Mesodermal cell (in vitro differentiated cells): ENCODE measurements at regions not wholly inside any gene's neighbourhood (a gene's known extent, or its start where the extent isn't known, plus 50 kb on each side); places are given as distances from the start of the nearest gene placed in this dataset.

ENCODE experiments used
- H3K27ac ChIP-seq: 2 replicates; pipeline ENCODE4 v1.7.0; 2013; ENCODE audit warnings: mild to moderate bottlenecking, low read depth, low read length, moderate library complexity; ENCODE audit not compliant: severe bottlenecking
- H3K36me3 ChIP-seq: 2 replicates; pipeline ENCODE4 v1.7.1; 2013; ENCODE audit warnings: mild to moderate bottlenecking, low read length, moderate library complexity; ENCODE audit not compliant: control insufficient read depth, insufficient read depth
- H3K4me1 ChIP-seq: one replicate; pipeline ENCODE4 v1.7.1; 2013; ENCODE audit warnings: mild to moderate bottlenecking, low read length; ENCODE audit not compliant: insufficient read depth, control insufficient read depth, poor library complexity, severe bottlenecking
- H3K4me3 ChIP-seq: 2 replicates; pipeline ENCODE4 v1.7.0; 2013; ENCODE audit warnings: low read length, control low read depth, mild to moderate bottlenecking; ENCODE audit not compliant: insufficient read depth, poor library complexity, severe bottlenecking; ENCODE audit errors: extremely low read depth
- H3K9me3 ChIP-seq: 2 replicates; pipeline ENCODE4 v1.7.1; 2013; ENCODE audit warnings: mild to moderate bottlenecking, low read length, moderate library complexity; ENCODE audit not compliant: control insufficient read depth
- WGBS, 2 experiments: methylation state at CpG; one replicate each; pipeline ENCODE4 v1.1.5; 2013; ENCODE audit warnings: missing lambda C conversion rate in 2 of 2; ENCODE audit not compliant: insufficient coverage in 2 of 2; 5-methylcytosine and 5-hydroxymethylcytosine counted together

DNA sequence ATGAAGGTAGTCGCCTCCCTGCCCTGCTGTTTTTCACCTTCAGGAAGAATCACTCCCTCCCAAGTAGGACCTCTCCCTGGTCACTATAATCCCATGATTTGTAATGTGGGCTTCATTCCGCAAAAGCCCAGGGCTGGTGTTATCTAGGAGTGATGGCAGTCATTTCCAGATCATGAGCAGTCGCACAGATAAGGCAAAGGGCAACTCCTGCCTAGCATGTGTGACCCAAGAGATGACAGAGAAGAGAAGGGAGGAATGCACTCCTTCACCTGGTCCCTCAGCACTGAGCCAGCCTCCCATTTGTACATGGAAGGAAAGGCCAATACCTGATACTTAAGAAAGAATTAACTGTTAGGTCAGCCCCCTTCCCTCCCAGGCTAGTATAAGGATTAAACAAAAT lies 102.9 kb downstream of the RPL27A start:
- 83% methylated on average over 1 of the region's 3 CpGs; no CpG with 5 or more reads in 1 of the 2 experiments for WGBS, 2 experiments
- H3K4me3 ChIP-seq: no peak overlapping the region
- H3K27ac ChIP-seq: no peak overlapping the region
- peaks cover 9% of the 10 kb centered on the region for H3K4me1 ChIP-seq
- peaks cover 30% of the 10 kb centered on the region for H3K36me3 ChIP-seq
- H3K9me3 ChIP-seq: no peaks in the 10 kb centered on the region

GRCh38 chr11:8785998-8786397 lies 103.4 kb downstream of the RPL27A start:
- Histone ChIP-seq H3K9me3 (no peaks in the 10 kb centered on the region), H3K4me3 (no peak overlapping the region), H3K36me3 (peaks cover 35% of the 10 kb centered on the region), H3K4me1 (peaks cover 9% of the 10 kb centered on the region), H3K27ac (no peak overlapping the region)
- no CpG with 5 or more reads among the region's 2 CpGs for WGBS, 2 experiments

DNA sequence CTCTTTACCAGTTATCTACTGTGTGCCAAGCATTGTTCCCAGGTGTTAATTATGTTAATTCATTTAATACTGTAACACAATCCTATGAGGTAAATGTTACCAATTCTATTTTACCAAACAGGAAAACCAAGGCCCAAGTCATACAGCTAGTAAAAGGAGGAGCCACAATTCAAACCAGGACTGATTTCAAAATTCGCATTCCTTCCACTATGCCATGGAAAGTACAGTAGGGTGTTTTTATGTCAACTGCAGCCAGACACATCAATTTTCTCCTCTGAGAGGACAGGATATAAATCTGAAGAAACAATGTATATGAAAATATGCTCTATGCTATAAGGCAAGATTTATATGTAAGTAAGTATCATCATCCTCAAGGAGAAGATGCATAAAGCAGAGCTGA lies 104.3 kb downstream of the RPL27A start:
- Histone ChIP-seq H3K9me3 (no peaks in the 10 kb centered on the region), H3K36me3 (peaks cover 32% of the 10 kb centered on the region), H3K27ac (no peak overlapping the region), H3K4me1 (peaks cover 9% of the 10 kb centered on the region), H3K4me3 (no peak overlapping the region)
- no CpG with 5 or more reads among the region's 1 CpG for WGBS, 2 experiments

GRCh38 chr11:8787372-8787771 lies 104.8 kb downstream of the RPL27A start:
- no peaks in the 10 kb centered on the region for H3K9me3 ChIP-seq
- H3K27ac ChIP-seq: no peak overlapping the region
- peaks cover 32% of the 10 kb centered on the region for H3K36me3 ChIP-seq
- H3K4me1 ChIP-seq: peaks cover 9% of the 10 kb centered on the region
- H3K4me3 ChIP-seq: no peak overlapping the region
- 78% methylated on average over 7 of the region's 7 CpGs for WGBS, 2 experiments

- Histone ChIP-seq H3K36me3 (peaks cover 39% of the 10 kb centered on the region), H3K27ac (no peak overlapping the region), H3K9me3 (no peaks in the 10 kb centered on the region), H3K4me3 (no peak overlapping the region), H3K4me1 (peaks cover 9% of the 10 kb centered on the region)
- WGBS, 2 experiments: 91 to 97% methylated on average over 2 of the region's 2 CpGs
Observed at GRCh38 chr11:8788616-8789015, 106.0 kb downstream of the RPL27A start.

- Histone ChIP-seq H3K4me1 (peaks cover 9% of the 10 kb centered on the region), H3K36me3 (peaks cover 46% of the 10 kb centered on the region), H3K27ac (no peak overlapping the region), H3K9me3 (no peaks in the 10 kb centered on the region), H3K4me3 (no peak overlapping the region)
- WGBS, 2 experiments: 65 to 67% methylated on average over 1 of the region's 2 CpGs
Observed at GRCh38 chr11:8789864-8790263, 107.3 kb downstream of the RPL27A start.

DNA sequence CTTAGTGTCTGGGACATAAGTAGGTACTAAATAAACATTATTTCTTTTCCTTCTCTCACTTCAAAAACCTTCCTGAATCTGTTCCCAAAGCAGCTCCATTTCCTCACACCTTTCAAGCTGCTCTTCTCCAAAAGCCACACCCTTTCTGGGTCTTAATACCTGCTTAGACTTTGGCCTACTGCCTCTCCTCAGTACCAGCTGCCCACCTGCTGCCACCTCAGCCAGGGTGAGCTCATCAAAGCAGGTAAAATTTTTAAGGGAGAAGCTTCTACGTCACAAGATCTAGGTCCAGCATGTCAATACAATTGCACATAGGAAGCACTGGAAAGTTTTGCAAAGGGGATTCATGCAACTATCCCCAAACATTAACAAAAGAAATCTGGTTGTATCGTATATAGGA lies 108.4 kb downstream of the RPL27A start:
- Histone ChIP-seq H3K36me3 (peaks cover 46% of the 10 kb centered on the region), H3K4me3 (no peak overlapping the region), H3K4me1 (peaks cover 9% of the 10 kb centered on the region), H3K9me3 (no peaks in the 10 kb centered on the region), H3K27ac (no peak overlapping the region)
- WGBS, 2 experiments: 100% methylated on average over 1 of the region's 2 CpGs; no CpG with 5 or more reads in 1 of the 2 experiments

DNA sequence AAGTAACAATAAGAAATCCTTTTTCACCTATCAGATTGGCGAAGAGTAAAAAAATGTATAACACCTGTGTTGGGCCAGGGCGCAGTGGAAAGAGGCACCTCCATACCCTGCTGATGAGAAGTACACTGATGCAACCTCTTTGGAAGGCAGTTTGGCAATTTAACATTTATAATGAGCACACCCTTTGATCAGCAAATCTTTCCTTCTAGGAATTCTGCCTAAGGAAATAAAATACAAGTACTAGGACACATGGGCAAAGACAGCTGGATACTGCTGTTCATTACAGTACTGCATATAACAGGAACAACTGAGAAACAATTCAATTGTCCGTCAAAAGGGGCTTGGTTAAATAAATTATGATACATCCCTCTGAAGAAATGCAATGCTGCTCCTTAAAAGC lies 110.1 kb downstream of the RPL27A start:
- H3K4me3 ChIP-seq: no peak overlapping the region
- WGBS, 2 experiments: 94 to 100% methylated on average over 2 of the region's 3 CpGs
- H3K27ac ChIP-seq: no peak overlapping the region

DNA sequence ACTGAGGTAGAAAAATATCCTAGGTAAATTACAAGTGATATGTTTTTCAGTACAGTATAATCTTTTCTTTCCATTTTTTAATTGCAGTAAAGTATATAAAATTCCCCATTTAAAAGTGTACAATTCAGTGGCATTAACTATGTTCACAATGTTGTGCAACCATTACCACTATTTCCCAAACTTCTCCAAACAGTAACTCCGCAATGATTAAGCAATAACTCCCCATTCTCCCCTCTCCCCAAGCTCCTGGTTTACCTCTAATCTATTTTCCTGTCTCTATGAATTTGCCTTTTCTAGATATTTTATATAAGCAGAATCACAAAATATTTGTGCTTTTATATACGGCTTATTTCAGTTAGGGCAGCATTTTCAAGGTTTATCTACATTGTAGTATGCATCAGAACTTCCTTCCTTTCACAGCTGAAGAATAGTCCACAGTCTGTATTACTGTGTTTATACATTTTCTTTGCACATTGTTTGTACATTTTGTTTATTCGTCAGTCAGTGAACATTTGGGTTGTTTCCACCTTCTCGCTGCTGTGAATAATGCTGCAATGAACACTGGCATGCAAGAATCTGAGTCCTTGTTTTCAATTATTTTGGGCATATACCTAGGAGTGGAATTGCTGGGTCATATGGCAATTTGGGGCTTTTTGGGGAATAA lies 110.7 kb downstream of the RPL27A start:
- Histone ChIP-seq H3K27ac (no peak overlapping the region), H3K4me3 (no peak overlapping the region), H3K9me3 (no peaks in the 10 kb centered on the region), H3K36me3 (peaks cover 53% of the 10 kb centered on the region), H3K4me1 (peaks cover 4% of the 10 kb centered on the region)
- WGBS, 2 experiments: 93 to 95% methylated on average over 2 to 3 of the region's 4 CpGs

More for the DNA sequence above, 110.1 kb downstream of the RPL27A start:
- Histone ChIP-seq H3K36me3 (peaks cover 48% of the 10 kb centered on the region), H3K4me1 (peaks cover 4% of the 10 kb centered on the region), H3K9me3 (no peaks in the 10 kb centered on the region)

- Histone ChIP-seq H3K27ac (no peak overlapping the region), H3K9me3 (no peaks in the 10 kb centered on the region), H3K36me3 (peaks cover 59% of the 10 kb centered on the region), H3K4me1 (peaks cover 4% of the 10 kb centered on the region), H3K4me3 (no peak overlapping the region)
- WGBS, 2 experiments: 93% methylated on average over 2 to 5 of the region's 6 CpGs
Observed at GRCh38 chr11:8794126-8794525, 111.5 kb downstream of the RPL27A start.

DNA sequence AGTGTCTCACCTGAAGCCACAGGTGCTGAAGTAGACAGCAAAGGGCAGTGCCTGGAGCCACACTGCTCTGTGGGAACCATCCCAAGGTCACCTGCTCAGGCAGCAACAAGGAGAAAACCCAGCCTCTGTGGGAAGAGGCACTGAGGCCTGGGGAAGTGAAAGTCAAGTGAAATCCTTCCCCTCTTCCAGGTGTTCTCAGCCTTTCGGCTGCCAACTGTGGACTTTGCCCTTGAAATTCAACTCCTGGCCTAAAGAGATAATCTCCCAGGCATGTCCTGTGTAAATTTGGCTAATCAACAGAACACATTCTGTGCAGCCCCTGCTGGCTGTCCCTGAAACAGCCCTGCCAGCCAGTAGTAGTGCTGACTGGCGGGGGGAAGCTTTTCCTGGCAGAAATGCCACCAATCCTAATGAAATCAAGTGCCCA lies 112.1 kb downstream of the RPL27A start:
- H3K4me1 ChIP-seq: peaks cover 4% of the 10 kb centered on the region
- no peak overlapping the region for H3K4me3 ChIP-seq
- H3K36me3 ChIP-seq: peaks cover 62% of the 10 kb centered on the region
- no peaks in the 10 kb centered on the region for H3K9me3 ChIP-seq
- H3K27ac ChIP-seq: no peak overlapping the region
- WGBS, 2 experiments: 94% methylated on average over 2 of the region's 2 CpGs
